GM18519 (cell line): ENCODE measurements at regions not wholly inside any gene's neighbourhood (a gene's known extent, or its start where the extent isn't known, plus 50 kb on each side); places are given as distances from the start of the nearest gene placed in this dataset.

ENCODE experiments used
- ATAC-seq: cut with Tn5 transposase; IDR thresholded peaks from one replicate; pipeline ENCODE4 v1.9.1; 2021; ENCODE audit warnings: mild to moderate bottlenecking, moderate library complexity; ENCODE audit not compliant: unreplicated experiment, low FRiP score

DNA sequence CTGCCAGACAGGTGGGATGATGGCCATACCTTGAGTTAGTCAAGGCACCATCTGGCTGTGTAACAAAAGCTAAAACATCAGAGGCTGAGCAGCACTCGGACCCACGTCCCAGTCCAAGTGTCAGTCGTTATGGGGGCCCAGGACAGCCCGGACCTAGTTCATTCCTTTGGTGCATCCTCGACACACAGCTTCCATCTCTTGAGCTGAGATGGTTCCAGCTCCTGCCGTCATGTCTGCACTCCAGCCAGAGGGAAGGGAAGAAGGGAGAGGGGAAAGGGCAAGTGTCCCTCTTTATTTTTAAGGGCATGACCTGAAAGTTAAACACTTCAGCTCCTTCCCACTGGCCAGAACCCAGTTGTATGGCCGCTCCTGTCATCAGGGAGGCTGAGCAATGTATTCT, 218.0 kb downstream of the SEC14L1 start:
- ATAC-seq, result no peak

DNA sequence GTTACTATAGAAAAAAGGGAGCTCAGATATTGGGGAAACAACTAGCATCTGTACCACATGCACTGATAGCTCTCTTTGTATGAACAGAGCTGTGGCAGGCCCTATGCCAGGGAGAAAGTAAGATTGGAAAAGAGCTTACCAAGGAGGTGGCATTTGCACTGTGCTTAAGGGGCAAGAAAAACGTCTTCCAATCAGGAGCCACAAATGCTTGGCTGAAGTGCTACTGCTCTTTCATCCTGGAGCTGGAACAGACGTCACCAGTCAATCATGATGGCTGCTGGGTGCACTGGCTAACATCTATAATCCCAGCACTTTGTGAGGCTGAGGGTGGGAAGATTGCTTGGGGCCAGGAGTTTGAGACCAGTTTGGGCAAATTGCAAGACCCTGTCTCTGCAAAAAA, 218.5 kb downstream of the SEC14L1 start:
- no peak for ATAC-seq

DNA sequence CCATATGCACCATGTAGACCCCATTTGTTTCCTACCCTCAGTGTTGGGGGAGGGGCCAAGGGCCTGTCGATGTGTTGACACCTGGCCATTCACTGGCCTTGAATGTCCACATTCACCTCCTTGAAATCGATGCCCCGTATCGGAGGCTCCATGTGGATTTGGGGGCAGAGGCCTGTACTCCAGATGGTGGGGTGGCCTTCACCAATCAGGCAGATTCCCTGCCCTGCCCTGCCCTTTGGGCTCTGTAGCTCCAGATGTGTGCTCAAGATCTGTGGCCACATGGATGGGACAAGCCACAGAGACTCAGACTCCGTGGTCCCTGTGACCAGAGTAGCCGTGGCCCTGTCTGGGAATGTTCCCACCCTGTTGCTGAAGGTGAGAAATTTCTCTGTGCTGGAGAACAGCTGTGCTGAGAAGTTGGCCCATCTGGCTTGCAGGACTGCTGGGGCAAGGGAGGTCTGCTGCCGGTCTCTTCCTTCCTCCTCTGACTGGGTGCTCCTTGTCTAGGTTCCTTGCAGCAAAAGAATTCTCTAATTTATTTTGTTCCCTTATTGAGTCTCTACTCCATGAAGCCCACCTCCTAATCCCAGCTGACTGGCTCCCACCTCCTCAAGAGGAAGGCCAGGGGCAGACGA, 221.3 kb downstream of the SEC14L1 start:
- ATAC-seq, result no peak

DNA sequence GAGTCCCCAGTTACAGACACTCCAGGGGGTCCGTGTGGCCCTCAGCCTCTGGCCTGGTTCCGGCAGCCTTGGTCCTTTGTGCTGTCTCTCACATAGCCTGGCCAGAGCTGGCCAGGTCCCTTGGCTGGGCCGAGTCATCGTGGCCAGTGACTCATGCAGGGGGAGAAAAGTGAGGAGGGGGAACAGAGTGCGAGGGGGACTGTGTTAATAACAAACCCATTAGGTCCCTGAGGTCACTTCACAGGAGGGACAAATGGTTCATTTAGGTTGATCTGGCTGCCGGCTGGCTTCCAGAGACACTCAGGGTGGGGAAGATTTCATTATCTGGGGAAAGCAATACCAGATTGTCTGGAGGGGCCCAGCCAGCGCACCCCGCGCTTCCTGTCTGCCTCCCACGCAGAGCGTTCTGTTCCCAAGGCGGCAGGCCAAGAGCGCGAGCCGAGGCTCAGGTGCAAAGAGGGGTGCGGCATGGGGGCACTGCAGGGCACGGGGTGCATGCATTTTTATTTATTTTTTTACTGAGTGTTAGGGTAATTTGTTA, 223.1 kb downstream of the SEC14L1 start:
- no peak for ATAC-seq

DNA sequence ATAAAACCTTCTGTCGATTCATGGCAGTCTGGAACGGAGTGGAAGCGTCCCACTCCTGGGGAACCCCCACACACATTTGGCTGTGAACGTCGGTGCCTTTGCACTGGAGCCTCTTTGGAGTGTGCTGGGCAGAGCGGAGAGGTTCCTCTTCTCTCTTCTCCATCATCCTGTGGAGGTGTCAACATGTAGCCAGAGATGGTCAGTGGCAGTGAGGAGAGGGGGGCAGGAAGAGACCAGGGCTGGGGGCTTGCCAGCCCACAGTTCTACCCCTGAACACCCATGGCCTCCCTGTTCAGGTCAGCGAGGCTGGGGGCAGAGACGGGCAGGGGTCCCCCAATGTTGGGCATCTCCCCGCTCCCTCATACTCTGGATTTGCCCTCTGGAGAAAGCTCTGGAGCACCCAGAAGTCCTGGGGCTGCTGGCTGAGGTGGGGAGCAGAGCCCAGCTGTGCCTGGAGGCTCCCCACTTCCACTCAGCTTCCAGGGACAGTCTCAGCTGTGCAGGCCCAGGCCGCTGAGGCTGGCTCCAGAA, 223.7 kb downstream of the SEC14L1 start:
- ATAC-seq, result no peak

DNA sequence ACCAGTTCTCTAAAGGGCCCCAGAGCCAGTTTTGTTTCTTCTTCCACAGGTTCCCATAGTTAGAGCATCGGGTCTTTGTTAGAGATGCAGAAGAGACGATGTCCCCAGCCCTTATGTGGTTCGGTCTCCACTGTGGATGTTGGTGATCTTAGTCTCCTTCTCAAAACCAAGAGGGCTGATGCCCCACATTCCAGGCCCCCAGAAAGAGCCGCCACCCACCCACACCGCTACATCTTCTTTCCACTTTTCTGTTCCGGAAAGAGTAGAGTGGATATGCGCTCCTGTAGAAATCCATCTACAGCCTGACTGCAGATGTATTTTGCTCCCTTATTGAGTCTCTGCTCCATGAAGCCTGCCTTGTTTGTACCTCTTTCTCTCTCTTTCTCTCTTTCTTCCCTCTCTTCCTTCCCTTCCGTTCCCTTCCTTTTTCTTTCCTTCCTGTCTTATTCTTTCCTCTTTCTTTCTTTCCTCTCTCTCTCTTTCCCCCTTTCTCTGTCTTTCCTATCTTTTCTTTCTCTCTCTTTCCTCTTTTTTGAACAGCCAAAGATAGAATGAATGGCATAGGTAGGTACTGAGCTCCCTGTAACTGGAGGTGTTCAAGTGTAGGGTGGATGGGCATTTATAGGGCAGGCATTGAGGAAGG, 224.3 kb downstream of the SEC14L1 start:
- ATAC-seq, result no peak

DNA sequence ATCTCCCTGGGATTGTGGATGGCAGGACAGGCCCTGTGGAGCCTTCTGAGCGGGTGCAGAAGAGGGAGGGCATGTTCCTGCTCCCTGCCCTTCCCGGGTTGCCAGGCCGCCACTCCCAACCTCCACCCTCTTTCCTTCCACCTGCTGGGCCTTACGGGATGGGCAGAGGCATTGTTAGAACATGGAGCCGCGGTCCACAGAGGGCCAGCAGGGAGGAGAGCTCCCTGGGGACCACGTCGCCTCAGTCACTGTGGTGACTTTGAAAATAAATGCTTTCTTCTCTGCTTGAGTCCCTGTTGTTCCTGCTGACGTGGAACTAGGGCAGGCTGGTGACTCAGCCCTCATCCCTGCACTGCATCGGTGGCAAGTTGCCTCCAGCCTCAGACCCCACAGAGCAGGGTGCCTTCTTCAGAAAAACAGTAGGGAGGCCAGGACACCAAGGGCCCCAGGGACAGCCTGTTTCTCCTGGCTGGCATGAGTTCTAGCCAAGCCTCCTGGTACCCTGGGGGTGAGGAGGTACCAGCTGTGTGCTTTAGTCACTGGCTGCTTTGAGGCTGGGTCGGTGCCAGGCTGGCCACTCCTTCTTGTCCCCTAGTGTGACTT, 224.9 kb downstream of the SEC14L1 start:
- ATAC-seq, result no peak

DNA sequence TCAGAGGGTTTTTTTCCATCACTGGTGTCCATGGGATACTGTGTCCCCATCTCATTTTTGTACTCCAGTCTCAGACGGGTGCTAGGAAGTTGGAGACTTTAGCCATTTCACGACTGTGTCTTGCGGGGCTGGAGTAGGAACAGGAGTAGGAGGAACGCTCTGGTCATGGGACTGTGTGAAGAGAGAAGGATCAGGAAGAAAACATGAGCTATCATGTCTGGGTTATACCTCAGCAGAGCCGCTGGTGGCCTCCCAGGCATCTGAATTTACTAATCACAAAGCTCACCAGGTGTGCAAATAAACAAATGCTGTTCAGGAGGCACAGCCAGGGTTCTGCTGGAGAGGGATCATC, 225.4 kb downstream of the SEC14L1 start:
- ATAC-seq, result no peak

DNA sequence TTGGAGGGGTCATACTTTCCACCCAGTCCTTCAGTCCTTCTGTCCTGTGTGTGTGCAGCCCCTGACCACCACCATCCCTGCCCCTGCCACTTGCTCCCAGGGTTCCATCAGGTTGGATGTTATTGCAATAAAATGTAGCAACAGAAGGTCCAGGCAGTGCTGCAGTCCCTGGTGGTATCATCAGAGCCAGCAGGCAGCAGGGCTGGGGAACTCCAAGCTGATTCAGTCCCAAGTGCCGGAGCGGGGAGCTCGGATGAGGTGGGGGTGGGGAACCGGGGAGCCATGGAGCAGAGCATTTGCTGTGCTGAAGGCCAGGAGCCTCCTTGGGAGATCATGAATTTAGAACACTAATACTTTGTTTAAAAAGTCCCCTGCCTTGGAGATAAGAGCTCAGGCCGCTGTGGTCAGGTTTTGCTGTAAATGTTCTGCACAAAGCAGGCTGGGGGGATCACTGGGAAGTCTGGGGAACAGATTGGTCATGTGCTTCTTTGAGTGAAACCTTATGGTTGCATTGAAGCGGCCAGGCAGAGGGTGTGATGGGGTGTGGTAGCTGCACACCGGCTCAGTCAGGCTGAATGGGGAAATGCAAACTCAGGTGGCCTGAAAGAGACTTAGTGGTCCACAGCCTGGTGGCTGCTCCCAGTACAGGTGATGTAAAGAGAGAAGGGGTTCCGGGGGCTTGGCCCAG, 225.9 kb downstream of the SEC14L1 start:
- no peak for ATAC-seq

DNA sequence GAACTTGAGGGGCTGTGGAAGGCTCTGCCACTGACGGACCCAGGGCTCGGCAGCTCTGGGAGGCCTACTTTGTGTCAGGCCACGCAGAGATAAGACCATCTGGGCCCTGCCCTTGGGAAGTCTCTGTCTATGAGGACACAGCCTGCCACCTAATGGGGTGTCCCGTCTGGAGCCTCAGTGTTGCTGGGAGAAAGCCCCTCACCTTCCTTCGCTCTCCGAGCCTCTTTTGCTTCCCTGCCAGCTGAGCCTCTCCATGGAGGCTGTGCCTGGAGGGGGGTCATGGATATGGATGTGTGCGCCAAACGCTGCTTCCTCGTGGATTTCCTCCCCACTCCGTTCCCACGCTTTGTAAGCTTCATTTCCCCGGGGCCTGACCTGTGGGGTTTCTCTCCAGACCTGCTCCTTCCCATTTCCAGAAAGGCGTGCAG, 228.8 kb downstream of the SEC14L1 start:
- ATAC-seq, result no peak

DNA sequence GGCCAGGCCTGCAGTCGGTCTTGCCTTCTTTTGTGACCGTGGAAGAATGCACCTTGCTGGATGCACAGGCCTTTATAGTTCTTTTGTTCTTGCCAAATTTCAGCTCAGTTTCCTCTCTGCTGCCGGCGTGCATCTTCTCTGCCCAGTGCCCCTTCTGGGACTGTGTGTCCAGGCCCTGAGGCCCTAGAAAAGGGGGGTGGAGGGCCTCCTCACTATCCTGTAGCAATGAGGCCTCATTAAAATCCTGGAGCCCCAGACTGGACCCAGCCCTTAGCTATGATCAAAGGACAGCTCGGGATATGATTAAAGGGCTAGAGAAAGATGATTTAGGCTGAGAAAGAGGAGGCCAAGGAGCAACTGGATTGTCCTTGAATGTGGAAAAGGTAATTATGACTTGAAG, 229.8 kb downstream of the SEC14L1 start:
- no peak for ATAC-seq

DNA sequence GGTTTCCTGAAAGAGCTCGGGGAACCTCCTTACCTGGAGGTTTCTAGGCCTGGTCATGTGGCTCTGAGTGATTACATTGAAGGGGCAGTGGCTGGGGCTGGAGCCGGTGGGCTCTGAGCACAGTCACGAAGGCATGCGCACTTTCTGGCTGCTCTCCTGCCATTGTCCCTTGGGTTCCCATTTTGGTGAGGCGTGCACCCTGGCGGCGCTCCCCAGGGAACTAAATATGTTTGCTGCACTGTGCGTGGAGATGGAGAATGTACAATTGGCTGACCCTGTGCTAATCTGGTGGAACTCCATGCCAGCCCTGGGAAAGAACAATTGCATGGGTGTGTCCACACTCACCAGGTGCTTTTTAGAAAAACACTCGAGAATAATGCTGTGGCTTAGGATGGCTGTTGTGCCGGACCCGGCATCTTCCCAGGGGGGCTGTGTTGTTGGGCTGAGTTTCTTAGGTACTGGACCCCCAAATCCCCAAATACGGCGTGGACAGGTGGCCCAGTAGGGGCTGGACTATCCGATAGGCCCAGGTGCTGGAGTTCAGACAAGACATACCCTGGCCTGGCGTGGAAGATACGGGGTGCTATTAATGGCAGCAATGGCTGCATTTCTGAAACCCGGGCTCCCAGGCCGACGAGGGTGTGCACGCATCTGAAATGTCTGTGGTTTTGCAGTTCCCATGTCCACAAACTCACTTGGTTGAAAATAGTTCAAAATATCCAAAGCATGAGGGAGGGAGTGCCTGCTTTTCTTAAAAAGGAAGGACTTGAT, 230.5 kb downstream of the SEC14L1 start:
- ATAC-seq, result no peak

DNA sequence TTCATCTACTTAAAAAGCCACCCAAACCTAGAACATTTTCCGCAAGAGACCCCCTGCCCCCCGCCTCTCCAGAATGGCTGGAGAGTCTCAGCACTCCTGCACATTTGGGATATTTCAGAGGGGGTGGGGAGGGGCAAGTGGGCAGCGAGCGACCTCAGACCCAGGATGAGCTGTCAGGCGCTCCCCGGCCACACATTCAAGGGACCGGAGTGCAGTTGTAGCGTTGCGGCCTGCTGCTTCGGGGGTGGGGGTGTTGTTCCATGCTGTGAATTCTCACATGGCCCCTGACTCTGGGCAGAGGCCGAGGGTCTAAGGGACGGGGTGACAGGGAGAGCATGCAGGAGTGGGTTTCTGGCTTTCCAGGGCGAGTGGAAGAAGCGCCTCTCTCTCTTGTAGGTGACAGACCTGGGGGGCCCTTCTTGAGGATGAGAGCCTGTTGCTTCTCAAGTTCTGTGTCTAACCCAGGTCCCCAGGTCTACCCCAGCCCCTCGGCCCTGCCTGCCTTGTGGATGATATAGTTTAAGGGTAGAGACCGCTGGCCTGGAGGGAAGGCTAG, 231.2 kb downstream of the SEC14L1 start:
- no peak for ATAC-seq

DNA sequence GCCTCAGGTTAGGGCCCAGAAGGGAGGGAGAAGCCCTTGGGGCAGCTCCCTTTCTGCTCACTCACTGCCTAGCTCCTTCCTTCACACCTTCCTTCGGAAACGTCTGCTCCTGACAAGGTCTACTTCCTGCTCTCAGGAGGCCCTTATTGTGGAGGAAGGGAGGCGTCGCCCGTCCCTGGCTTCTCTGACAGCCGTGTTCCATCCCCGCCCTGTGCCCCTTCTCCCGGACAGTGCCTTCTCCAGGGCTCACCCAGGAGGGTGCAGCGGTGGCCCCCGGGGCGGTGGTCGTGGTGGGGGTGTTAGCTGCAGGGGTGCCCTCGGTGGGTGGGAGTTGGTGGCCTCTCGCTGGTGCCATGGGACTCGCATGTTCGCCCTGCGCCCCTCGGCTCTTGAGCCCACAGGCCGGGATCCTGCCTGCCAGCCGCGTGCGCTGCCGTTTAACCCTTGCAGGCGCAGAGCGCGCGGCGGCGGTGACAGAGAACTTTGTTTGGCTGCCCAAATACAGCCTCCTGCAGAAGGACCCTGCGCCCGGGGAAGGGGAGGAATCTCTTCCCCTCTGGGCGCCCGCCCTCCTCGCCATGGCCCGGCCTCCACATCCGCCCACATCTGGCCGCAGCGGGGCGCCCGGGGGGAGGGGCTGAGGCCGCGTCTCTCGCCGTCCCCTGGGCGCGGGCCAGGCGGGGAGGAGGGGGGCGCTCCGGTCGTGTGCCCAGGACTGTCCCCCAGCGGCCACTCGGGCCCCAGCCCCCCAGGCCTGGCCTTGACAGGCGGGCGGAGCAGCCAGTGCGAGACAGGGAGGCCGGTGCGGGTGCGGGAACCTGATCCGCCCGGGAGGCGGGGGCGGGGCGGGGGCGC, 231.9 kb downstream of the SEC14L1 start:
- no peak for ATAC-seq

DNA sequence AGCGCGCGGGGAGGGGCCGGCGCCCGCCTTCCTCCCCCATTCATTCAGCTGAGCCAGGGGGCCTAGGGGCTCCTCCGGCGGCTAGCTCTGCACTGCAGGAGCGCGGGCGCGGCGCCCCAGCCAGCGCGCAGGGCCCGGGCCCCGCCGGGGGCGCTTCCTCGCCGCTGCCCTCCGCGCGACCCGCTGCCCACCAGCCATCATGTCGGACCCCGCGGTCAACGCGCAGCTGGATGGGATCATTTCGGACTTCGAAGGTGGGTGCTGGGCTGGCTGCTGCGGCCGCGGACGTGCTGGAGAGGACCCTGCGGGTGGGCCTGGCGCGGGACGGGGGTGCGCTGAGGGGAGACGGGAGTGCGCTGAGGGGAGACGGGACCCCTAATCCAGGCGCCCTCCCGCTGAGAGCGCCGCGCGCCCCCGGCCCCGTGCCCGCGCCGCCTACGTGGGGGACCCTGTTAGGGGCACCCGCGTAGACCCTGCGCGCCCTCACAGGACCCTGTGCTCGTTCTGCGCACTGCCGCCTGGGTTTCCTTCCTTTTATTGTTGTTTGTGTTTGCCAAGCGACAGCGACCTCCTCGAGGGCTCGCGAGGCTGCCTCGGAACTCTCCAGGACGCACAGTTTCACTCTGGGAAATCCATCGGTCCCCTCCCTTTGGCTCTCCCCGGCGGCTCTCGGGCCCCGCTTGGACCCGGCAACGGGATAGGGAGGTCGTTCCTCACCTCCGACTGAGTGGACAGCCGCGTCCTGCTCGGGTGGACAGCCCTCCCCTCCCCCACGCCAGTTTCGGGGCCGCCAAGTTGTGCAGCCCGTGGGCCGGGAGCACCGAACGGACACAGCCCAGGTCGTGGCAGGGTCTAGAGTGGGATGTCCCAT, 232.8 kb downstream of the SEC14L1 start:
- ATAC-seq, result no peak

DNA sequence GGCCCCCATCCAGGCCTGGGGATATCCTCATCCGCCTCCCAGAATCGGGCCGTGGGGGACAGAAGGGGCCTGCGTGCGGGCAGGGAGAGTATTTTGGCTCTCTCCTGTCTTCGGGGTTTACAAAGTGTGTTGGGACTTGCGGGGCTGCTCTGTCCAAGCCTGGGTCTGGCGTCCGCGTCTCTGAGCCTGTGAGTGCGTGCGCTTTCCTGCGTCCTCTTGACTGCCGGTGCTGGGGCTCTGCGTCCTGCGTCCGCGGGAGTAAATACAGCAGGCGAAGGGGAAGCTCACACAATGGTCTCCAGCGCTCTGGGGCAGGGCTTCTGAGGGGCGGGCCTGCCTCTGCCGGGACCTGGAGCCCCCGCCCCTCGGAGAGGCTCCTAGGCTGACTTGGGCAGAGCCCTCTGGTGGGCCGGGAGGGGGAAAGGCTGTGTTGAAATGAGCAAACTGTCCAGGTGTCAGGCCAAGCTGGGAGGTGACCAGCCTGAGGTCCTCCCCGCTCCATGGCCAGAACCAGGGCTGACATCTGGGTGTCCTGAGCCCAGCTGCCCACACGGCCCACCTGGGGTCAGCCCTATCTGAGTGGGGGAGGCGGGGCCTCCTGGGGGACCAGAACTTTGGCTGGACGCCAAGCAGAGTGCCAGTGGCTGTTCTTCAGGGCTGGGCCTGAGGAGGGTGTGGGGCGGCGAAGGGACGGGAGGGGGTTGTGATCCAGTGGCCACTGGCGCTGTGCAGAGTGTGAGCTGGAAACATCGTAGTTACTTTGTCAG, 233.6 kb downstream of the SEC14L1 start:
- no peak for ATAC-seq

DNA sequence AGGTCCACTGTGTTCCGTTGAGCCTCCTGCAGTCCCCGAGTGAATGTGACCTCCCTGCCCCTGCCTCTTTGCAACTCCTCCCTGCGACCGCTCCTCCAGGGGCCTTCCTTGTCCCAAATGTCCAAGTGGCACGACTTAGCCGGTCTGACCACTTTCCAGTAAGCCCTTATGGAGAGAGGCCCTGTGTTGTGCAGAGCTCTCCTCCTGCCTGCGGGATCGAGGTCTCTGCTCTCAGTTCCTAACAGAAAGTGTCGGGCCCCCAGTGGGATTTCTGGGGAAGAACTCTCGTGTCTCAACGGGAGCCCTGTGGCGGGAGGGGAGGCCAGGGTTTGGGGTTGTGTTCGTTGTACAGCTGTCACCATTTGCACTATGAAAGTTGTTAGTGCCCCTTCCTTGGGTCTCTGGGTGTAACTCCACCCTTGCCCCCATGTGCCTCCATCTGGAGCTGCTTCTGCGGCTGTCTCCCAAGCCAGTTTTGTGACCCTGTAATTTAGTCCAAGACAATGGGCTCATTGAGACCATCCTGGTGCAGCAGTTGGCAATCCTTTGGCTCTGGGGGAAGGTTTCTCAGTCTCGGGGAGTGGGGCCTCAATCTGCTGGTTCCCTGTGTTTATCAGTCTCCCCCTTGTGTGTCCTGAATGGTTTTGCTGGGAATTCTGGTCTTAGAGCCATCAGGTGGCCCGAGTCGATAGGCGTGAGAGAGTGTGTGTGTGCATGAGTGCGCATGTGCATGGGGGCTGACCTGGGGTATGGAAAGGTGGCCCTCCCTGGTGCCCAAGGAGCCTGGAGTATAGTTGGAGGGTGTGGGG, 234.5 kb downstream of the SEC14L1 start:
- ATAC-seq, result no peak
